Gastrocnemius medialis (tissue), 4 donors: ENCODE measurements at regions not wholly inside any gene's neighbourhood (a gene's known extent, or its start where the extent isn't known, plus 50 kb on each side); places are given as distances from the start of the nearest gene placed in this dataset.

Experiments
- CTCF ChIP-seq, 5 experiments: fragments of 450-650 bp in 3 of 5; fragments of 200-600 bp in 2 of 5; sonication (generic) in 2 of 5; IDR thresholded peaks in 4 of 5; conservative IDR thresholded peaks in 1 of 5; 1 replicate in 4 of 5; 2 replicates in 1 of 5; pipeline ENCODE4 v1.5.1; 2016 to 2019; ENCODE audit warnings: antibody characterized with exemption in 5 of 5, mild to moderate bottlenecking in 3 of 5, moderate library complexity in 3 of 5
- POLR2A ChIP-seq, 2 donors: fragments of 450-650 bp; IDR thresholded peaks; one replicate each; pipeline ENCODE4 v1.6.1; 2017; ENCODE audit warnings: antibody characterized with exemption in 2 of 2, mild to moderate bottlenecking in 2 of 2, moderate library complexity in 2 of 2

- no peak for TF ChIP-seq CTCF (IDR thresholded peaks at IDR 0.05 in 4 of 5, conservative IDR thresholded peaks at IDR 0.05 in 1 of 5)
- TF ChIP-seq POLR2A (IDR thresholded peaks at IDR 0.05): no peak
These were observed 125.6 kb upstream of the ZNF32 start for GRCh38 chr10:43774234-43774769.
